ENCODE measurements at regions not wholly inside any gene's neighbourhood (a gene's known extent, or its start where the extent isn't known, plus 50 kb on each side); places are given as distances from the start of the nearest gene placed in this dataset.
"Not testable (repeated sequence)": the region's sequence is repeated elsewhere in the genome, so short reads cannot be mapped to it uniquely, and the experiment has no call there.

- H3K27ac ChIP-seq: no peak overlapping the region
- no peak overlapping the region for H3K4me3 ChIP-seq (ENCODE audit: low read depth, low read length)
- DNase-seq: no peak
- in situ Hi-C loops (cut with HindIII; ENCODE audit: low pct_ligation_motif_present, low sequenced_read_pairs): no loop called here
- H3K27me3 ChIP-seq (replicated peaks): no peaks in the 10 kb centered on the region
- TF ChIP-seq CTCF (IDR thresholded peaks at IDR 0.05; ENCODE audit: low read depth, low read length, missing control alignments): no peak
- no peaks in the 10 kb centered on the region for H3K36me3 ChIP-seq (replicated peaks)
These were observed 587.3 kb upstream of the SPRY2 start for GRCh38 chr13:80928241-80928640.

- H3K27ac ChIP-seq; in situ Hi-C loops (cut with HindIII; ENCODE audit: low pct_ligation_motif_present, low sequenced_read_pairs); DNase-seq; H3K4me3 ChIP-seq (ENCODE audit: low read depth, low read length); H3K27me3 ChIP-seq (replicated peaks); H3K36me3 ChIP-seq (replicated peaks): not testable (repeated sequence)
These were observed 585.1 kb upstream of the SPRY2 start for GRCh38 chr13:80926024-80926423.

GRCh38 chr13:80924596-80924995 is 583.7 kb upstream of the SPRY2 start:
- H3K4me3 ChIP-seq (ENCODE audit: low read depth, low read length): no peak overlapping the region
- no peak overlapping the region for H3K27ac ChIP-seq
- no peak for TF ChIP-seq CTCF (IDR thresholded peaks at IDR 0.05; ENCODE audit: low read depth, low read length, missing control alignments)
- DNase-seq: peak; percentile 76
- no peaks in the 10 kb centered on the region for H3K27me3 ChIP-seq (replicated peaks)
- in situ Hi-C loops (cut with HindIII; ENCODE audit: low pct_ligation_motif_present, low sequenced_read_pairs): no loop called here
- H3K36me3 ChIP-seq (replicated peaks): no peaks in the 10 kb centered on the region

GRCh38 chr13:80923907-80924306 is 583.0 kb upstream of the SPRY2 start:
- in situ Hi-C loops (cut with HindIII; ENCODE audit: low pct_ligation_motif_present, low sequenced_read_pairs): no loop called here
- peak; percentile 19 for TF ChIP-seq CTCF (IDR thresholded peaks at IDR 0.05; ENCODE audit: low read depth, low read length, missing control alignments)

GRCh38 chr13:80921971-80922370 is 581.0 kb upstream of the SPRY2 start:
- no peaks in the 10 kb centered on the region for H3K27me3 ChIP-seq (replicated peaks)
- DNase-seq: no peak
- TF ChIP-seq CTCF (IDR thresholded peaks at IDR 0.05; ENCODE audit: low read depth, low read length, missing control alignments): no peak
- no peak overlapping the region for H3K27ac ChIP-seq
- no peaks in the 10 kb centered on the region for H3K36me3 ChIP-seq (replicated peaks)
- H3K4me3 ChIP-seq (ENCODE audit: low read depth, low read length): no peak overlapping the region
- in situ Hi-C loops (cut with HindIII; ENCODE audit: low pct_ligation_motif_present, low sequenced_read_pairs): no loop called here

More at GRCh38 chr13:80923907-80924306, 583.0 kb upstream of the SPRY2 start:
- Histone ChIP-seq H3K4me3 (ENCODE audit: low read depth, low read length) (no peak overlapping the region), H3K27ac (no peak overlapping the region), H3K27me3 (replicated peaks) (no peaks in the 10 kb centered on the region), H3K36me3 (replicated peaks) (no peaks in the 10 kb centered on the region)
- no peak for DNase-seq

- no peak for TF ChIP-seq CTCF (IDR thresholded peaks at IDR 0.05; ENCODE audit: low read depth, low read length, missing control alignments)
- no peak overlapping the region for H3K27ac ChIP-seq
- H3K4me3 ChIP-seq (ENCODE audit: low read depth, low read length): no peak overlapping the region
- in situ Hi-C loops (cut with HindIII; ENCODE audit: low pct_ligation_motif_present, low sequenced_read_pairs): no loop called here
- no peaks in the 10 kb centered on the region for H3K27me3 ChIP-seq (replicated peaks)
- H3K36me3 ChIP-seq (replicated peaks): no peaks in the 10 kb centered on the region
- DNase-seq: peak; percentile 14
These were observed 580.6 kb upstream of the SPRY2 start for GRCh38 chr13:80921541-80921940.
